NB4 (cell line): ENCODE measurements at regions not wholly inside any gene's neighbourhood (a gene's known extent, or its start where the extent isn't known, plus 50 kb on each side); places are given as distances from the start of the nearest gene placed in this dataset.

Experiments
- MAX ChIP-seq: IDR thresholded peaks from 2 replicates; pipeline ENCODE4 v1.6.1; 2011; ENCODE audit warnings: low read depth, low read length
- POLR2A ChIP-seq: IDR thresholded peaks from 2 replicates; pipeline ENCODE4 v1.6.1; 2011; ENCODE audit warnings: mild to moderate bottlenecking; ENCODE audit not compliant: insufficient read length; ENCODE audit errors: extremely low read depth
- TF ChIP-seq, protein P1 (sequence below): IDR thresholded peaks from one replicate; pipeline ENCODE4 v1.5.1; 2012; ENCODE audit warnings: low read depth, low read length

GRCh38 chr20:24761220-24762065, 187.6 kb upstream of the CST7 start:
- no peak for TF ChIP-seq POLR2A
- TF ChIP-seq, protein P1, sequence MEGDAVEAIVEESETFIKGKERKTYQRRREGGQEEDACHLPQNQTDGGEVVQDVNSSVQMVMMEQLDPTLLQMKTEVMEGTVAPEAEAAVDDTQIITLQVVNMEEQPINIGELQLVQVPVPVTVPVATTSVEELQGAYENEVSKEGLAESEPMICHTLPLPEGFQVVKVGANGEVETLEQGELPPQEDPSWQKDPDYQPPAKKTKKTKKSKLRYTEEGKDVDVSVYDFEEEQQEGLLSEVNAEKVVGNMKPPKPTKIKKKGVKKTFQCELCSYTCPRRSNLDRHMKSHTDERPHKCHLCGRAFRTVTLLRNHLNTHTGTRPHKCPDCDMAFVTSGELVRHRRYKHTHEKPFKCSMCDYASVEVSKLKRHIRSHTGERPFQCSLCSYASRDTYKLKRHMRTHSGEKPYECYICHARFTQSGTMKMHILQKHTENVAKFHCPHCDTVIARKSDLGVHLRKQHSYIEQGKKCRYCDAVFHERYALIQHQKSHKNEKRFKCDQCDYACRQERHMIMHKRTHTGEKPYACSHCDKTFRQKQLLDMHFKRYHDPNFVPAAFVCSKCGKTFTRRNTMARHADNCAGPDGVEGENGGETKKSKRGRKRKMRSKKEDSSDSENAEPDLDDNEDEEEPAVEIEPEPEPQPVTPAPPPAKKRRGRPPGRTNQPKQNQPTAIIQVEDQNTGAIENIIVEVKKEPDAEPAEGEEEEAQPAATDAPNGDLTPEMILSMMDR, result no peak
- TF ChIP-seq MAX, result no peak
